GM21576 (cell line): ENCODE measurements at regions not wholly inside any gene's neighbourhood (a gene's known extent, or its start where the extent isn't known, plus 50 kb on each side); places are given as distances from the start of the nearest gene placed in this dataset.

Source experiments
- ATAC-seq: cut with Tn5 transposase; IDR thresholded peaks from one replicate; pipeline ENCODE4 v1.9.1; 2021; ENCODE audit warnings: mild to moderate bottlenecking, moderate library complexity; ENCODE audit not compliant: unreplicated experiment

GRCh38 chr7:79593866-79594301 is 140.4 kb upstream of the MAGI2 start:
- no peak for ATAC-seq

GRCh38 chr7:79590916-79591623 is 137.6 kb upstream of the MAGI2 start:
- ATAC-seq, result no peak

GRCh38 chr7:79590391-79590790 is 136.9 kb upstream of the MAGI2 start:
- ATAC-seq, result no peak

- ATAC-seq, result no peak
Observed at GRCh38 chr7:79570903-79571302, 117.4 kb upstream of the MAGI2 start.

- no peak for ATAC-seq
Observed at GRCh38 chr7:79563821-79564522, 110.5 kb upstream of the MAGI2 start.

GRCh38 chr7:79555571-79555970 is 102.1 kb upstream of the MAGI2 start:
- no peak for ATAC-seq

- ATAC-seq, result no peak
Observed at GRCh38 chr7:79553811-79554555, 100.5 kb upstream of the MAGI2 start.

- ATAC-seq, result no peak
Observed at GRCh38 chr7:79552463-79552862, 99.0 kb upstream of the MAGI2 start.

GRCh38 chr7:79548727-79549126 is 95.3 kb upstream of the MAGI2 start:
- ATAC-seq, result no peak

- no peak for ATAC-seq
Observed at GRCh38 chr7:79547132-79547531, 93.7 kb upstream of the MAGI2 start.

GRCh38 chr7:79540592-79540991 is 87.1 kb upstream of the MAGI2 start:
- no peak for ATAC-seq

GRCh38 chr7:79534128-79534527 is 80.7 kb upstream of the MAGI2 start:
- ATAC-seq, result no peak

GRCh38 chr7:79531905-79532664 is 78.6 kb upstream of the MAGI2 start:
- ATAC-seq, result no peak

GRCh38 chr7:79531116-79531515 is 77.6 kb upstream of the MAGI2 start:
- ATAC-seq, result no peak

- ATAC-seq, result no peak
Observed at GRCh38 chr7:79529881-79530235, 76.4 kb upstream of the MAGI2 start.

- ATAC-seq, result no peak
Observed at GRCh38 chr7:79529214-79529880, 75.9 kb upstream of the MAGI2 start.

- no peak for ATAC-seq
Observed at GRCh38 chr7:79528421-79528820, 75.0 kb upstream of the MAGI2 start.

- no peak for ATAC-seq
Observed at GRCh38 chr7:79524048-79524447, 70.6 kb upstream of the MAGI2 start.

- ATAC-seq, result no peak
Observed at GRCh38 chr7:79523436-79523835, 70.0 kb upstream of the MAGI2 start.

GRCh38 chr7:79520543-79520942 is 67.1 kb upstream of the MAGI2 start:
- ATAC-seq, result no peak

GRCh38 chr7:79515358-79515757 is 61.9 kb upstream of the MAGI2 start:
- ATAC-seq, result no peak
